ENCODE measurements at regions not wholly inside any gene's neighbourhood (a gene's known extent, or its start where the extent isn't known, plus 50 kb on each side); places are given as distances from the start of the nearest gene placed in this dataset.

DNA sequence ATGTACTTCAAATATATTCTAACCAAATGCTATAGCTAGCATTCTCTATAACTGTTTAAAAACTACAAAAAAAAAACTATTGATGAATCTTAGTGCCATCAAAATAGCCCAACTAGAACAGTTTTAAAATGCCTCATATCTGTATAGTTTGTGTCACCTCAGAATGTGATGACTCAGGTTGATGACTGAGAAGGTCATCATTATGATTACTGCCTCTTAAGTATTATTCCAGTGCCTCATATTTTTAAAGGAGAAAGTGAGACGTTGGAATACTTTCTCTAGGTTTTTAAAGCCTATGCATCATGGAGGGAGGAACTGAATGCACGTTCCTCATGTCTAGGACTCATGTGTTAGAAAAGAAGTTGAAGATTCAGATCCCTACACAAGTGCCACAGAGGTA lies 88.2 kb downstream of the TMA16 start:
- no peak for DNase-seq (ENCODE audit: low read depth in 4 of 4, low spot score in 1 of 4)

DNA sequence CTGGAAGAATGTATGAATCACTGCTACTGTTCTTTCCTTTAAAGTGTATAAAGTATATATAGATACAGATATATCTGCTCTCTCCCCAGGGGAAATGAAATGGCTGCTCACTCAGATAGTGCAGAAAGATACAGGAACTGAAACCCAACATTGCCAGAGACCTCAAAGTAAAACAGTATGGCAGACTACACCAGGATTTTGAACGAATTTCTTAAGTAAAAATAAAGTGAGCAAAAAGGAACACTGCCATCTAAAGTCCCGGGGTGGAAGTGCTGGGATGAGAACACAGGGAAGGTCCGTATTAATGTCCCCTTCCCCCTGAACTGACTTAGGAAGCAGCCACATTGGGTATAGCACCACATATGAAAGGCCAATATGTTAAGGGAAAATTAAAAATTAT lies 93.4 kb downstream of the TMA16 start:
- no peak for DNase-seq (ENCODE audit: low read depth in 4 of 4, low spot score in 1 of 4)

DNA sequence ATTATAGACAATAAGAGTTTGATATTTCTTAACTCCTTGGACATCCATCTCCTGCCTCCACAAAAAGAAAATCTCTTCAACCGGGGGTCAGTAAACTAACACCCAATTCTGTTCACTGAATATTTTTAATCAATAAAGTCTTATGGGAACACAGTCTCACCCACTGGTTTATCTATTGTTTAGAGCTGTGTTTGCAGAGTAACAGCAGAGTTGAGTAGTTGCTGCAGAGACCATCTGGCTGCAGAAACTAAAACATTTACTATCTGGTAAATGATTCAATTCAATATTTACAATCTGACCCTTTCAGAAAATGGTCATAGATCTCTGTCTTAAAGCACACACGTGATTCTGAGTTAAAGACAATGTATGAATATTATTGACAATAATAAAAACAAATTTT lies 94.0 kb downstream of the TMA16 start:
- DNase-seq (ENCODE audit: low read depth in 4 of 4, low spot score in 1 of 4) = no peak

DNA sequence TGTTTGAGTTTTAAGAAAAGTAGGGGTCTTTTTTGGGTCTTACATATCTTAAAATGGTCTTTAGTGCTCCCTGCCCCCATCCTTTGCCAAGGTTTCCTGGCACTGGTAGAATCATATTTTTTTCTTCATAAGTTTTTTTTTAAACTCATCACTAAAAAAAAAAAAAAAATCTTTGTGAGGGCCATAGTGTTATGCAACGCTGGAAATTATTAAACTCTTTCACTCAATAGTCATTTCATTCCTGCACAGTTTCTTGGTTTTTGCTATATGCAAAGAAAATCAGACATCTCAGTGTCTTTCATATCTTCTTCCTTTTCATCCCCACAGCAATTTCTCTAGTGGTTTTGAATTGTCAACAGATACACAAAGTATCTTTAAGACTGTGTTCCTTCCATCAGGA lies 95.6 kb downstream of the TMA16 start:
- no peak for DNase-seq (ENCODE audit: low read depth in 4 of 4, low spot score in 1 of 4)

DNA sequence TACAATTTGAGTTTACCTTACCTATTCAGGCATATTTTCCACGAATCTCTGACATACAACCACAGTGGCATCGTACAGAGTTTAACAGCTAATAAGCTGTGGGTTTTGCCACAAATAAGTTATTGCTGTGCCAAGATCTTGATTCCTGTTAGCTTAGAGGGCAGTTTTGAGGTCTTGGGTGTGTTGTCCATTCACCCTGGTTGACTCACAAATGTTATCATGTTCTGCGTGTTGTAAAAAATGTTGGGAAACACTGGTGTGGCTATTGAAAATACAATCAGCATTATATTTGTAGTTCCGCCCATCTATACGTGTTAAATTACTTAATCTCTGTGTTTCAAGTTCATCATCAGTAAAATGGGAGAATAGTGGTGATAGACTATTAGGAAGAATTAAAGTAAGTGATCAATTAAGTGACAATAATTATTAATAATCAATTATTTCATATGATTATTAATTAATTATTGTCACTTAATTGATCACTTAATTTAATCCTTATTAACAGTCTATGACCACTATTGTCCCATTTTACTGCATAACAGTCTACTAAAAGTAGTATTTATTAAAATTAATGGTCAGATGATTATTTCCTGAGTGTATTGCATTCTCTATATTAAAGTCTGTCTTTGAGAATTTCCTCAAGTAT lies 96.3 kb downstream of the TMA16 start:
- DNase-seq (ENCODE audit: low read depth in 4 of 4, low spot score in 1 of 4) = no peak

DNA sequence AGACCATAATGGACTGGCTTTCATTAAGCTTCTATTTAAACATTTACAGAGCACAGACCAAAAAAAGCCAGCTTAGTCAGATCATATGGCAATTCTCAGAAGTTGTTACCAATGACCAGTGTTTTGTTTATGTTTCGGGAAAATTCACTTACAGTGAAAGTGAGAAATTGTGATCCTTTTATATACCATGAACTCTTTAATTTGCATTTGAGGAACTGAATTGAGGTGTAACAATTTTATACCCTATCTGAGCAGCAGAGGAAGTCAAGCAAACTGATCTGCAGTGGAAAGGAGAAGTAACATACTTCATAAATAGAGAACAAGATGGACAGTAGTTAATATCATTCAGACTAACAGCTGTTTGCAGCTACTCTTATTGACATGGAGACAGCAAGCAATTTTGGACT lies 97.1 kb downstream of the TMA16 start:
- no peak for DNase-seq (ENCODE audit: low read depth in 4 of 4, low spot score in 1 of 4)

DNA sequence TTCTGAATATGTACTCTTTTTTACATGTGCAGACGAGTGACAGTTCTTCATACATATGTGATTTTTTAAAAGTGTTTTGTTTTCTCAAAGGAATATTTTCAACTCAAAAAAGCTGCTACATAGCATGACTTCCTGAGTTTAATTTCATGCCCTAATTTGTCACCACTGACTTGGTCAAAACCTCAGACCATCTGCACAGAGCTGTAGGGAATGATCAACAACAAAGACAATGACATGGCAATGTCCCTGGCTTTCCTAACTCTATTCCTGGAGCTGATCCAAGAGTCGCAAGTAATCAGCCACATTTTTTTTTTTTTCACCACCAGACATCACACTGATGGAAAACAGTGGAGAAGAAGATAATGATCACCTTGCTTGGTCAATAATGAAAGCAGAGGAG lies 97.7 kb downstream of the TMA16 start:
- no peak for DNase-seq (ENCODE audit: low read depth in 4 of 4, low spot score in 1 of 4)

DNA sequence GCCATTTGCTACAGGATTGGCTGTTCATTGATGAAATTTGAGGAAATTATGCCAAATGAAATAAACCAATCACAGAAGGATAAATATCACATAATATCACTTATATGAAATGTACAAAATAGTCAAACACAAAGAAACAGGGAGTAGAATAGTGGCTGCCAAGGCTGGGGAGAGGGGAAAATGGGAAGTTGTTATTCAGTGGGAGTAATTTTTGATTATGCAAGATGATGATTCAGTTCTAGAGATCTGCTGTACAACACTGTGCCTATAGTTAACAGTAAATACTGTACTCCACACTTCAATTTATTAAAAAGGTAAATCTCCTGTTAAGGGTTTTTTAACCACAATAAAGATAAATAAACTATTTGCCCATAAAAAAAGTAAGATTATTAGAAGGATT lies 101.1 kb downstream of the TMA16 start:
- no peak for DNase-seq (ENCODE audit: low read depth in 4 of 4, low spot score in 1 of 4)

DNA sequence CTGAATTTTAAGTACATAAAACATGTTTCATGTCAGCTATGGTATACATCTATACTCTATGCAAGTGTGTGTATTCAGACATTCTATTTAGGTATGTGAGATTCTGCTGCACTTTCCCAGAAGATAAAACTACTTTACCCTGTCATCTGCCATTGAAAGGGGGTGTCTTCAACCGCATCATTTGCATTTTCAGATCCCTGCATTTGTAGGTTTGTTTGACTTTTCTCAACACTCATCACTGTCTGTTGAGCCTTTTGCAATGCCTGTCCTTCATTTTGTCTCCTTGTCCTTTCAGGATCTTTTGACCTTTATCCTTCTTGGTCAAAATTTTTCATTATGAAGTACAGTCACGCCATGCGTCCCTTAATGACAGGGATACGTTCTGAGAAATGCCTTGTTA lies 103.5 kb downstream of the TMA16 start:
- DNase-seq (ENCODE audit: low read depth in 4 of 4, low spot score in 1 of 4) = no peak

DNA sequence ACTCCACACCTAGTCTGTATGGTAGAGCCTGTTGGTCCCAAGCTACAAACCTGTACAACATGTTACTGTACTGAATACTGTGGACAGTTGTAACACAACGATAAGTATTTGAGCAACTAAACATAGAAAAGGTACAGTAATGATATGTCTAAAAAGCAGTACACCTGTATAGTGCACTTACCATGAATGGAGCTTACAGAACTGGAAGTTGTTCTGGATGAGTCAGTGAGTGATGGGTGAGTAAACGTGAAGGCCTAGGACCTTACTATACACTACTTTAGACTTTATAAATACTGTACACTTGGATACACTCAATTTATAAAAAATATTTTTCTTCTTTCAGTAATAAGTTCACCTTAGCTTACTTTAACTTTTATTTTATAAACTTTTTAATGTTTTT lies 104.0 kb downstream of the TMA16 start:
- DNase-seq (ENCODE audit: low read depth in 4 of 4, low spot score in 1 of 4) = no peak

DNA sequence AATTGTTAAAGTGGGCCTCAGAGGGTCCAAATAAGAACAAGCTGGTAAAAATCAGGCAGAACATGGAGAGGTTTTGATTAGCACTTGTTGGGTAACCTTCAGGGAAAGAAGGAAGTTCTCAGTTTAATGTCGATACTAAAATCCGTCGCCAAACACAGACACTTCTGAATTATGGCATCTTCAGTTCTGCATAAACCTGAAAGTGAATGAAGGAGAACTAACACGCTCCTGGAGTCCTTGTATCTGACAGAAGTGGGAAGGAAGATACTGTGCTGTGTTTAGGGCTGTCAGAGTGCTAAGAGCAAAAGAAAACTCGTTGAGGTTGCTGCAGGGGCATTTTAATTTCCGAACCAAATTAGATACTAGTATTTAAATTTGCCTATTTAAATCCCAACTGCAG lies 106.2 kb downstream of the TMA16 start:
- no peak for DNase-seq (ENCODE audit: low read depth in 4 of 4, low spot score in 1 of 4)

DNA sequence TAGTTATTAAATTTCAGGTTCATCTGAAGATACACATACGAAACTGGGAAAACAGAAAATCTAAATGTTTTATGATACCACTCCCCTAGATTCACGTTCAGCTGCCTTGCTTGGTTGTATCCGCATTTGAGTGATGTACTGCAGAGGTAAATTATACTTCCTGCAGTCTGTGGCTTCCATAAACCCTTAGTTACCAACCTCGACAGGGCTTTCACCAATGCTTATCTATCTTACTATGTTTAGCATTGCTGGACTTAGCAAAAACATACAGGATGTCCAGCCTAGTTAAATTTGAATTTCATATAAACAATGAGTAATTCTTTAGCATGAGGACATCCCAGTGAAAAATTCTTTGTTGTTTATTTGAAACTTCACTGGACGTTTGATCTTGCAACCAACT lies 108.8 kb downstream of the TMA16 start:
- DNase-seq (ENCODE audit: low read depth in 4 of 4, low spot score in 1 of 4) = no peak

DNA sequence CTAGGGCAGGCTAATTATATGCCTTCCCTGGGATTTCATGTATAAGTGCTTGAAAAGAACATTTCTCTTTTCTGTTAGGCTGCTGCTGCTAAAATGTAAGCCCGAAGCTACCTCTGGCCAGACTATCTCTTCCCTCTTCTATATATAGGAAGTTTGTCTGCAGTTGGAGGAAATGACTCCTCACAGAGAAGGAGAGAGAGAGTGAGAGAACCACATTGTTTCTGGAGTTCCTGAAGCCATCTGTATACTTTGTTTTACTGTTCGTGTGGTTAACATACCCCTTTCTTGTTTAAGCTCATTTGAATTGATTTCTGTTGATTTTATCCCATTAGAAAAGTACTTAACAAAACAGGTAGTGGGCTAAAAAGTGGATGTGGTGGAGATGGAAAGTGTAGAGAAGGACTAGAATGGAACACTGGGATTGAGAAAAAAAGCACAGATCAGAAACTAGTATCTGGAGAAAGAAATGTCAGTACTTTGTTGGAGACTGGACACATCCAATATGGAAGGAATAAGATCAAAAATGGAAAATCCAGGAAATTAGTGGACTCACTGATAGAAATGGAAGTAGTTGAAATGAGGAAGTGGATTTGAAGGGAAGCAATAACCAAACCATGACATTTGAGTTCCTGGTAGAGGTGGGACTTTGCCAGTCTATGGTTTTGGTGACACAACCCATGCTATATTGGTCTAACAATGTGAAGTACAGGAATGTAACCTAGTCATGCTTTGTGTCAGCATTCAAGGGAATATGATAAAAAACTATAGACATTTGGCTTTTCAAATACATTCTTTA lies 112.6 kb downstream of the TMA16 start:
- no peak for DNase-seq (ENCODE audit: low read depth in 4 of 4, low spot score in 1 of 4)

DNA sequence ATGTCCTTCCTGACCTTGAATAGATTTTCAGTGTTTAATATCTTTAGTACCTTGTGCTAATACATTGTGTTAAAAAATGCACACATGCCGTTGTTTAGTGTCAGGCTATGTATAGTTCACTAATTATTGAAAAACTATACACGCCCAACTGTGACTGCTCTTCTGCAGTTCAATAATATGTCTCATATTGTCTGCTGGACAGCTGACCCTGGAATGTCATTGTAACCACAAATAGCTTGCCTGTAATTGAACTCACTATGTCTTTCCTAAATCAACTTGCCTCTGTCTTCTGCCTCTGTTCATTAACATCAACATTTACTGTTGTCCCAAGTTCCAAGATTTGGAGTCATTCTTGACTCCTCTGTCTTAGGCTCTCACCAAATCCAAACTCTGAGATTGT lies 114.5 kb downstream of the TMA16 start:
- no peak for DNase-seq (ENCODE audit: low read depth in 4 of 4, low spot score in 1 of 4)

DNA sequence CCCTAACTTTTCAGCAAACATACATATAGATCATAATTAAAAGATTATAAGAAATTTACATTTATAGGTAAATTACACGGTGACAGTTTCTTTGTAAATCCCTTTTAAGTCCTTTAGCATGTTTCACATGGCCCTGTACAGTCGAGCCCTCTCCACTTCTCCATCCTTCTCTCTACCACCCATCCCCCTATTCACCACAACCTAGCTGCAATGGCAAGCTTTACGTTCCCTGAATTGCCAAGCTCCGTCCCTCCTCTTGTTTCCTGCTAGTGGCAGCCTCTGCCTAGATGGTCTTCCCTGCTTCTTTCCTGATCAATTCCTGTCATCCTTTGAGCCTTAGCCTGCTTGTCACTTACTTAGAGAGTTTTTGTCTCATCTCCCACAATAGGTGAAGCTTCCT lies 116.2 kb downstream of the TMA16 start:
- no peak for DNase-seq (ENCODE audit: low read depth in 4 of 4, low spot score in 1 of 4)

DNA sequence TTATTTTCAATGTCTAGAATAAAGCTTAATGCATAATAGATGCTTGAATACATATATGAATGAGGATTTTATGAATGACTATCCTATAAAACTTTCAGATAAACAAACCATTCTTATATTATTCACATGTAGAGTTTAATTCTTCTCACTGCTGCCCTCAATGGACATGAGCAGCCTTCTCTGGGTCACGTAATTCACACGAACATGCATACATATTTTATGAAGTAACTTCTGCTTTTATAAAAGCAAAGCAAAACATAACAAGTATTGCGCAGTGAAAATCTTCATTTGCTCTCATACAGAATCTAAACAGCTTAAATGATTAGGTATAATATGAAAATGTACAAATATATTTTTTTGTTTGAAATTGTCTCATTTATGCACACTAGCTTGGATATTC lies 116.7 kb downstream of the TMA16 start:
- no peak for DNase-seq (ENCODE audit: low read depth in 4 of 4, low spot score in 1 of 4)

DNA sequence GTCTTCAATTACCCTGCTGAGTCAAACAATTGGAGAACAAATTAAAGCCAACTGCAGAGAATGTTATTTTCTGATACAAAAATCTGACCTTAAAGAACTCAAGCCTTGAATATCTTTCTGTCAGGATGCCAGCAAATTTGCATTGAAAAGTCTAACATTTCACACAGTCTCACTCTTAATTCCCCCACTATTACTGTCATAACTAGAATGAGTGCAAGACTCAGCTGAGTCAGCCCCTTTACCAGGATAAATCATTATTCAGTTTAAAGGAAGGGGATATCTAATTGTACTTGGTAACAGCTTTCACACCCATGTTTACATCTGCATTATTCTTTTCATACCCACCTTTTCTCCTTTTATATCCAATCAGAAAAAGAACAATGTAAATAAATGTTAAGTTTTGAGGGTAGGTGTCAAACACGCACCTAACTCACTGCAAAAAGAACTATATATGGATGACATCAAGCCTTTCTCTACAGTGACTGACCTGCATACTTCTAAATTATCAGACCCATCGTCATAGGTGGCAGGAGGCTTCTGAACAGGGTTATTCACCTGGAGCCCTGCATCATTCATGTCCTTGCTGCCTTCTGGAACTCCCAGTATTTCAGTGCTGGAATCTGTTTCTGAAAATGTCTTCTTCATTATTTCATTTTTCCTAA lies 117.4 kb downstream of the TMA16 start:
- DNase-seq (ENCODE audit: low read depth in 4 of 4, low spot score in 1 of 4) = no peak

DNA sequence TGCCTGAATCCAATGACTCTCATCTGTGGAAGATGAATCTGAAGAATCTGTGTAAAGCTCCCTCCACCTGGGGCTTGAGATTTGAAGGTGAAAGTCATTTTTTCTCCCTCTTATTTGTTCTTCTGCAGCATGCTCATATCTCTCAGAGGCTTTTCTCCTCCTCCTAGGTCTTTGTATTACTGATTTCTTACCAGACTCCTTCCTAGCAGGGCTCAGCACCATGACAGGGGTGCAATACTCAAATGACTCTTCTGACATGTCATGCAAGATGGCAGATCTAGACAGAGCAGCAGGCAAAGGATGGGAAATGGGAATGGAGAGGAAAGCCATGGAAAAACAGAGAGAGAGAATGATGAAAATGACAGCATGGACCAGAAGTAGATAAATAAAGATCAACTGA lies 118.3 kb downstream of the TMA16 start:
- DNase-seq (ENCODE audit: low read depth in 4 of 4, low spot score in 1 of 4) = no peak

DNA sequence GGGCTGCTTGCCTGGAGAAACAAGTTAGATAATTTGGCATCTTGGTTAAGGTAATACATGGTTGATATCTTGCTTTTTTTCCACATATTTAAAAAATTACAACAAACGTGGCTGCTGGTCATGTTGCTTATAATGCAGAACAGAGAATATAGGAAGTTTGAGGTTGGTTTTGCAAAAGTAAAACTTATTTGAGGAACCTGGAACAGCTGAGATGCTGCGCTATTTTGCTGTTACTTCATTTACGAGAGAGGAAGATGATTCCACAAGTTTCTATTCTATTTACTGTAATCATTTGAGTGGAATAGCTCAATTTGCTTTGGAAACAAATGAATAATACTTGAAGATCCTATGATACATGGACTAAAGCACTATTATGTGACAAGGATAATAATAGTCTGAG lies 118.9 kb downstream of the TMA16 start:
- no peak for DNase-seq (ENCODE audit: low read depth in 4 of 4, low spot score in 1 of 4)

DNA sequence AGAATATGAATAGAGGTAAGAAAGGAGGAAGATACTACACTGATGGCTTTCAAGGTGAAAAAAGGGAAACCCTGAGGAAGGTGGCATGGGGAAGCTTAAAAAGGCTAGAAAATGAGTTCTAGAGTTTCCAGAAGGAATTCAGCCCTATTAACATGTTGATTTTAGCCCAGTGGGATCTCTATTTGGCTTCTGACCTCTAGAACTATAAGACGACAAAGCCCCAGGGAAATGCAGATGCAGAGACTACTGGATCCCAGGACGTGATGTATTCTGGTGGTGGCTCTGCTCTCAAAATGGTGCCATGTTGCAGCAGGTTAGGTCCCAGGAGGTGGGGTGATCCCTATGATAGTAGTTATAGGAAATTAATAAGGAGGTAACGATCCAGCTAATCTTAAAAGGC lies 120.4 kb downstream of the TMA16 start:
- DNase-seq (ENCODE audit: low read depth in 4 of 4, low spot score in 1 of 4) = no peak

DNA sequence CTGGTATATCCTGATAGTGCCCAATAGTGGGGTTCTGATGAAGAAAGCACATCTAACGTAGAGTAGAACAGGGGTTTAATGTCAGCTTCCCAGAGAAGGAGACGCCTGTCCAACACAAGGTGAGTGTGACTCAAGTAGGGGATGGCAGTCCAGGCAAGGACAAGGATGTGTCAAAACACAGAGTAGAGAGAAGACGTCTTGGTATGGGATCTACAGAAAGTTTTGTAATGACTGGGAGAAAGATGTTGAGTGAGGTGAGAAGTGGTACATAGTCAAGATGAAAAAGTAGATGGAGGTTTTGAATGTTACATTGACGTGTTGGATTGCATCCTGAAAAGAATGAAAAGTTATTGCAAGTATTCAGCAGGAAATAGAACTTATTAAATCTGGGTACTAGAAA lies 124.4 kb downstream of the TMA16 start:
- no peak for DNase-seq (ENCODE audit: low read depth in 4 of 4, low spot score in 1 of 4)

DNA sequence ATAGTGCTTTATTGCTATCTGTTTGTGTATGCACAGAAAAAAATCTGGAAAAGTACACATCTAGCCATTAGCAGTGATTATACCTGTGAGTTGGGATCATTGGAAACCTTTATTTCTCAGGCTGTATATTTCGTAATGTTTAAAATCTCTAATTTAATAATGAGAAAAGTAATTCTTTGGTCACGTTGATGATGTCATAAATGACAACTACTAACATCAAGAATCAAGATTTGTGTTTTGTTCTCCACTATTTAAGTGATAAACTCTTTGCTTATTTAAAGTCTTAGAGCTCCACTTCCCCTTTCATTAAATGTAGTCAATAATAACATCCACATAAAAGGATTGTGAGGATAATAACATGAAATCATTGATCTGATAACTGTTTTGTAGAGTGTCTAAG lies 126.2 kb downstream of the TMA16 start:
- DNase-seq (ENCODE audit: low read depth in 4 of 4, low spot score in 1 of 4) = no peak

DNA sequence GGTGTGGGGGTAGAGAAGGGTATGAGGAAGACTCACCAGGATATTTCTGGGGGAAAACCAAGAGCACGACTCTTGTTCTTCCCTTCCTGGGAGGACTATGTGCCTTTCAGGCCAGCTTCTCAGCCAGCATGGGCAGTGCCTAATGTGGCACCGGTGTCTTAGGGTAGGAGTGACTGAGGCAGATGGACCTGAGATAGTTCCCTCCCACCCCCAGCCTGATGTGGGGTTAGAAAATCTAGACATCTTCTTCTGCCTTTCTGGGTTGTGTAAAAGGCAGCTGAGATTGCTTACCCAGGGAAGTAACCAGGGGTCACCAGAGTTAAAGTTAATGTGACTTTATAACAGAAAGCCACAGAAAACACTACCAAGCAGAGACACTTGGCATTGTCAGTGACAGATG lies 127.3 kb downstream of the TMA16 start:
- DNase-seq (ENCODE audit: low read depth in 4 of 4, low spot score in 1 of 4) = no peak

Measured in stimulated activated CD4-positive, alpha-beta T cell treated with anti-CD3 and anti-CD28 coated beads, Interleukin-1b, Interleukin-23, amount 100 ng/mL, for 24 hours (primary cell).